ENCODE measurements at regions not wholly inside any gene's neighbourhood (a gene's known extent, or its start where the extent isn't known, plus 50 kb on each side); places are given as distances from the start of the nearest gene placed in this dataset.

GRCh38 chr2:235378944-235379343, 114.9 kb upstream of the AGAP1 start:
- intact Hi-C loops (cut with DNase I; ENCODE audit: low total_unique reads) = no loop called here
- WGBS, 2 donors = 85 to 90% methylated on average over 4 of the region's 4 CpGs
- TF ChIP-seq POLR2A (IDR thresholded peaks at IDR 0.05) (no peak), CTCF (IDR thresholded peaks at IDR 0.05) (no peak)
- no peak overlapping the region for H3K4me3 ChIP-seq (ENCODE audit: low read depth, poor library complexity, severe bottlenecking)
- no peak for DNase-seq (ENCODE audit: low spot score in 2 of 2)

- no peak for DNase-seq (ENCODE audit: low spot score in 2 of 2)
- WGBS, 2 donors = 74 to 86% methylated on average over 2 of the region's 2 CpGs
- intact Hi-C loops (cut with DNase I; ENCODE audit: low total_unique reads) = no loop called here
- no peak overlapping the region for H3K4me3 ChIP-seq (ENCODE audit: low read depth, poor library complexity, severe bottlenecking)
- no peak for TF ChIP-seq CTCF (IDR thresholded peaks at IDR 0.05)
- TF ChIP-seq POLR2A (IDR thresholded peaks at IDR 0.05) = no peak
Measured at GRCh38 chr2:235381261-235381912, 112.5 kb upstream of the AGAP1 start.

GRCh38 chr2:235382179-235382578, 111.7 kb upstream of the AGAP1 start:
- TF ChIP-seq CTCF (IDR thresholded peaks at IDR 0.05) (no peak), POLR2A (IDR thresholded peaks at IDR 0.05) (no peak)
- no peak for DNase-seq (ENCODE audit: low spot score in 2 of 2)
- WGBS, 2 donors = 27 to 38% methylated on average over 6 of the region's 6 CpGs

GRCh38 chr2:235382601-235383000, 111.2 kb upstream of the AGAP1 start:
- WGBS, 2 donors = 75 to 85% methylated on average over 3 of the region's 3 CpGs
- no peak for DNase-seq (ENCODE audit: low spot score in 2 of 2)
- intact Hi-C loops (cut with DNase I; ENCODE audit: low total_unique reads) = no loop called here
- H3K4me3 ChIP-seq (ENCODE audit: low read depth, poor library complexity, severe bottlenecking) = no peak overlapping the region
- no peak for TF ChIP-seq CTCF (IDR thresholded peaks at IDR 0.05)

More at GRCh38 chr2:235382179-235382578, 111.7 kb upstream of the AGAP1 start:
- H3K4me3 ChIP-seq (ENCODE audit: low read depth, poor library complexity, severe bottlenecking) = no peak overlapping the region
- intact Hi-C loops (cut with DNase I; ENCODE audit: low total_unique reads) = no loop called here

GRCh38 chr2:235383272-235383843, 110.5 kb upstream of the AGAP1 start:
- no peak for DNase-seq (ENCODE audit: low spot score in 2 of 2)
- intact Hi-C loops (cut with DNase I; ENCODE audit: low total_unique reads) = no loop called here
- no peak for TF ChIP-seq POLR2A (IDR thresholded peaks at IDR 0.05)
- TF ChIP-seq CTCF (IDR thresholded peaks at IDR 0.05) = no peak
- H3K4me3 ChIP-seq (ENCODE audit: low read depth, poor library complexity, severe bottlenecking) = no peak overlapping the region
- WGBS, 2 donors = 74 to 84% methylated on average over 8 of the region's 8 CpGs

GRCh38 chr2:235384624-235385023, 109.2 kb upstream of the AGAP1 start:
- no peak for DNase-seq (ENCODE audit: low spot score in 2 of 2)
- no peak overlapping the region for H3K4me3 ChIP-seq (ENCODE audit: low read depth, poor library complexity, severe bottlenecking)
- intact Hi-C loops (cut with DNase I; ENCODE audit: low total_unique reads) = no loop called here
- TF ChIP-seq POLR2A (IDR thresholded peaks at IDR 0.05) = no peak
- 94 to 97% methylated on average over 23 to 24 of the region's 24 CpGs for WGBS, 2 donors
